ENCODE measurements at regions not wholly inside any gene's neighbourhood (a gene's known extent, or its start where the extent isn't known, plus 50 kb on each side); places are given as distances from the start of the nearest gene placed in this dataset.

DNA sequence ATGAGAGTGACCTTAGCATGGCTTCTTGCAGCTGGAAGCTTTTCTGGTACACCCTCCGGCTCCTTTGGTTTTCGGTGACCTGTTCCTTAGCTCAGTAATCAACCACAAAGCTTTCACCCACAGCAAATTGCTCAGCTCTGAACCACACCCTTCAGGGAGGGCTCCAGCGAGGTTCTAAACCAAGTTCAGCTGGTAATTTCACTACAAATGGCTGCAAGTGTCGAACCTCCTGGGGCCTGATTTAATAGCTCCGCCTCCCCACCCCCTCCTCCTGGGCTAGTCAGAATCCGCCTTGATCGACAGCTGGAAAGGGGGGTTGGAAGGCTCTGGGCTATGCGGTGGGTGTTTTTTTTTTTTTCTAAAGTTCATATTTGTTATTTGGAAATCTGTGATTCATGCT is 150.9 kb upstream of the MCTP2 start:
- Mint-ChIP-seq H3K36me3 (no peaks in the 10 kb centered on the region), H3K27me3 (no peaks in the 10 kb centered on the region), H3K27ac (no peak overlapping the region), H3K9me3 (no peaks in the 10 kb centered on the region), H3K4me1 (no peaks in the 10 kb centered on the region), H3K4me3 (no peak overlapping the region)
- no peak for ATAC-seq

DNA sequence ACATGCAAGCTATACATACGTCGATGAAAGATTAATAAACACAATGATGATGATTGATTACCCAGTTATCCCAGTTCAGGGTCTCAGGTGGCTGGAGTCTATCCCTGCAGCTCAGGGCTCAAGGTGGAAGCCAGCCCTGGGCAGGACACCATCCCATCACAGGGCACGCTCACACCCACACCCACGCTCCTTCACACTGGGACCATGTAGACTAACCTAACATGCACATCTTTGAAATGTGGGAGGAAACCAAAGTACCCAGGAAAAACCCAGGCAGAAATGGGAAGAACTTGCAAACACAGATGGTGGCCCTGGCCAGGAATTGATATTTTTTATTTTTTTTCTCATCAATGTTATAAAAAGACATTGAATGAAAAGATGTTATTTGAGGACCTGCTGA is 151.4 kb upstream of the MCTP2 start:
- Mint-ChIP-seq H3K27me3 (no peaks in the 10 kb centered on the region), H3K27ac (no peak overlapping the region), H3K4me1 (no peaks in the 10 kb centered on the region), H3K4me3 (no peak overlapping the region), H3K36me3 (no peaks in the 10 kb centered on the region), H3K9me3 (no peaks in the 10 kb centered on the region)
- no peak for ATAC-seq

DNA sequence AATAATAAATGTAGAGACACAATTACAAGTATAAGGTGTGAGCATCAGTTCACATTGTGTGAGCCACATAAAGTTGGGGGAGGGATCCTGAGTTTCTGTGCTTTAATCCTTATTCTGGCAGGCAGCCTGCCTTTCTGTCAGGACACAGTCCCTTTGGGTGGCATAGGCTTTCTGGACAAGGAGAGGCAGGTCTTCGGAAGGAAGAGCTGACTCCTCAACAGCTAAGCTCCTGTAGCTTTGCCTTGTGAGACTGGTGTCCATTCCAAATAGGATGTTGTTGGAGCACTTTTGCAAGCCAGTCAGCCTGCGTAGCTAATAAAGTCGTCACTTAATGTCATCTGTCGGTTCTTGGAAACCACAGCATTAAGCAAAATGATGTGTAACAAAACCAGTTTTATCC is 151.9 kb upstream of the MCTP2 start:
- no peak for ATAC-seq
- H3K27ac Mint-ChIP-seq, result no peak overlapping the region

DNA sequence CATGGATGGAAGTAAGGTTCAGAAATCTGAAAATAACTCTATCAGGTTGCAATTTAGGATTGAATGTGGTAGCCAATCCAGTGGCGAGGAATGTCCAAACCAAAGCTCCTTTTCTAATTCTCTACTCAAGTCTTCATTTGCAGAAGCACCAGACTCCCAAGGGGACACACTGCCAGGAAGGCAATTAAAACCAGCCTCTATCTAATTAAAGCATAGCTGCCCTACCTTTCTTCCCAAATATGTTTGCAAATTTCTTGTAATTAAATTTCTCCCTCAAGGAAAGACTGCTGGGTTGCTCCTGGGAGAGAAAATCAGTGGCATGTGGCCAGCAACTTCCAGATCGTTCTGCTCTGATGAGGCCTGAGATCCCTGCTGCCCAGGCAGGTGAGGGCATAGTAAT is 153.4 kb upstream of the MCTP2 start:
- Mint-ChIP-seq H3K4me1 (no peaks in the 10 kb centered on the region), H3K27me3 (no peaks in the 10 kb centered on the region), H3K4me3 (no peak overlapping the region), H3K9me3 (no peaks in the 10 kb centered on the region), H3K27ac (no peak overlapping the region), H3K36me3 (no peaks in the 10 kb centered on the region)
- no peak for ATAC-seq

More for the DNA sequence above, 151.9 kb upstream of the MCTP2 start:
- no peaks in the 10 kb centered on the region for H3K27me3 Mint-ChIP-seq
- H3K36me3 Mint-ChIP-seq, result no peaks in the 10 kb centered on the region
- H3K4me1 Mint-ChIP-seq, result no peaks in the 10 kb centered on the region
- H3K9me3 Mint-ChIP-seq, result no peaks in the 10 kb centered on the region
- H3K4me3 Mint-ChIP-seq, result no peak overlapping the region

DNA sequence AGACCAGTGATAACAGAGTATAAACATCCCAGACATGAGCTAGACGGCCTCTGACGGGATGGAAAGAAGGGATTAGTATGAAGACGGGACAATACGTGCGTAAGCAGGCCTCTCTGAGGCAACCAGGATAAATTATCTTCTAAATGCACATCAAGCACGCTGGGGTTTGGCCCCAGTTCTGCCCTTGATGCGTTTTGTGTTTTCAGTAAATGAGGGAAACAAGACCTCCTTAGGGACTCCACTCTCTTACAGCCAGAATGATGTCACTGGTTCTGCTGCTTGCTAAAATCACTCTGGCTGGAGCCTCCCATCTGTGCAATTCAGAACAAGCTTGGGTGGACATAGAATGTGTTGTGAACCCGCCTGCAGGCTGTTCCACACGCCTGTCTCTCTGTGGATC is 156.0 kb upstream of the MCTP2 start:
- Mint-ChIP-seq H3K4me3 (no peak overlapping the region), H3K4me1 (no peaks in the 10 kb centered on the region), H3K9me3 (no peaks in the 10 kb centered on the region), H3K27me3 (peaks cover 6% of the 10 kb centered on the region), H3K27ac (no peak overlapping the region), H3K36me3 (no peaks in the 10 kb centered on the region)
- ATAC-seq, result no peak

DNA sequence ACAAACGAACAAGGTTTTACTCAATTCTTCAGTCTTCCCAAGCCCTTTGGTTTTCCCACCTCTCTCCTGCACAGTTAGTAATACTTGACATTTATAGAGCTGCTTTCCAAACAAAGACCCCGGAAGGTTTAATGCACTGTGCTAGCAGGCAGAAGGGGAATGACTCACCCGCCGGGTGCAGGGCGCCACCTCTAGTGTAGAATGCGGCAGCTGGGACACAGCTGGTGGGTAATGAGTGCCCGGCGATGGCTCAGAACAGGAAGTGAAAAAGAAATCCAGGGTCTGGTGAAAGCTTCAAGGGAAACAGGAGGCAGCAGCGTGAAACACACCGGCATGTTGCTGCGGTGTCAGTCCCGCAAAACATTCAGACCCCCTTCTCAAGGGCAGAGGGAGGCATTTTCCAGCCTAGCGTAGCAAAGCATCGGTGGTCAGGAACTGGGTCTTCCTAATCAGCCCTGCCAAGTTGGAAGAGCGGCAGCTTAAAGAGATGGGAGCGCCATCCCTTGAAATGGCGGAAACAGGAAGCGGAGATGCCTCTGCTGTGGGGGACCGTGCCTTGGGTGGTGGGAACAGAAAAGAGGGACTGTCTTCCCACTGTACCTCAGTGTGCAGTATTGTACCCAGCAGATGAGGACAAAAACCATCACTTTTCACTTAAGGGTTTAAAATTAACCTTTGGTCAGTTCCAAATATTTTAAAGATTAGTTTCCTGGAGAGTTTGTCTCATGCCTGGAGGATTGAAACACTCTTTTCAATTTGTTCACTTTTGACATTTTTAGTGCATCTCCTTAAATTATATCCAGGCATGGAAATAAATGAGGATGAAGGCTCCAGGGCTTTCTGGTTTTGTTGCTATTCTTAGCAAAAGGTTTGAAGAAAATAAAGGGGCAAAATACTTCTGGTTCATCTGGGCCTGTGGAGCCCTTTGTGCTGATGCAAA is 160.7 kb upstream of the MCTP2 start:
- ATAC-seq, result no peak
- Mint-ChIP-seq H3K4me3 (no peak overlapping the region), H3K27ac (no peak overlapping the region), H3K4me1 (no peaks in the 10 kb centered on the region), H3K9me3 (no peaks in the 10 kb centered on the region), H3K36me3 (no peaks in the 10 kb centered on the region), H3K27me3 (peaks cover 16% of the 10 kb centered on the region)

DNA sequence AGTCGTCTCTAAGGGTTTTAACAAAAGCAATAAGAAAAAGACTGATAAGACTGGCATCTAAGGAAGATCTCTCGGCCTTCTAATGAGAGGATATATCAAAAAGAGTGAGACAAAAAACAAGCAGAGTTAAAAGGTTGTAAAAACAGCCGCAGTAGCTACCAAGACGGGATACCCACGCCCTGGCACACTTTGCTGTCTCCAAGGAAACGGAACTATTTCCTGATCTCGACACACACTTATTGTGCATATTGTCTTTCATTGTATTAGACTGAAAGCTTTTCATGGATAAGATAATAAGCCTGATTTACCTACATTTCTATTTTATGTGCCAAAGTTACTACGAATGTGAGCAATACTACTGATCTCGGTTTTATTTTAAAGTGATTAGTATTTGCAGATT is 161.5 kb upstream of the MCTP2 start:
- Mint-ChIP-seq H3K9me3 (no peaks in the 10 kb centered on the region), H3K27me3 (peaks cover 23% of the 10 kb centered on the region), H3K4me3 (no peak overlapping the region), H3K36me3 (no peaks in the 10 kb centered on the region), H3K4me1 (no peaks in the 10 kb centered on the region), H3K27ac (no peak overlapping the region)
- no peak for ATAC-seq

DNA sequence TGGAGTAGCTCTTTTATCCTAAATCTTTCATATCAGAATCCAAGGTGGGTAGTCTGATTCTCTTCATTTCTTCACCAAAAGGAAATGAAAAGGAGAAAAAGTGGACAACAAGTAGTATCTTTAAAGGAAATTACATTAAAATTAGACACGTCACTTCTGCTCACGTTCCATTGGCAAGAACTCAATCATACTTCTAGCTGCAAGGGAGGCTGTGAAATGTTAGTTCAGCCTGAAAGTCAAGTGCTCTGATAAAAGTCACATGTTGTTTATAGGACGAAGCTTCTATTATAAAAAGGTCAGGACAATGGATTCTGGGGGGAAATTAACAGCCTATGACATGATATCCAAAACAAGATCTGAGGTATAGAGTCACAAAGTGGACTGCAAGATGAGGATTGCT is 164.6 kb upstream of the MCTP2 start:
- Mint-ChIP-seq H3K27me3 (peaks cover 30% of the 10 kb centered on the region), H3K36me3 (no peaks in the 10 kb centered on the region), H3K27ac (no peak overlapping the region), H3K4me3 (no peak overlapping the region), H3K4me1 (no peaks in the 10 kb centered on the region), H3K9me3 (no peaks in the 10 kb centered on the region)
- no peak for ATAC-seq

DNA sequence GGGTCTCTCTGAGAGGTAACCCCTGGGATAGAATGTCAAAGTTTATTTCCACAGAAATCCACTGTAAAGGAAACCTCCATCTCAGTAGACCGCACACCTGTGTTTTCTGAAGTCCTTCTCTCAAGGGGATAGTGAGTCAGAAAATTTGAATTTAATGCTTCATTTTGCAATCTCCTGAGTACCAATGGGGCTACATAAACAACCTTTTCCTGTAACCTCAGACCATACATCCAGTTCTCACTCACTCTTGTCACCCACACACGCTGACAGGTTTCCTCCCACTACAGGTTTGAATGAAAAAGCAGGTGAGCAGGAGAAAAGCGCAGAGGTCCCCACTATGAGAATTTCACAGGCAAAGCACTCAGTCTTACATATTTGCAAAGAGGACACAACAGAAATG is 165.3 kb upstream of the MCTP2 start:
- Mint-ChIP-seq H3K27ac (no peak overlapping the region), H3K4me3 (no peak overlapping the region), H3K27me3 (peaks cover 30% of the 10 kb centered on the region), H3K36me3 (no peaks in the 10 kb centered on the region), H3K9me3 (no peaks in the 10 kb centered on the region), H3K4me1 (no peaks in the 10 kb centered on the region)
- no peak for ATAC-seq

DNA sequence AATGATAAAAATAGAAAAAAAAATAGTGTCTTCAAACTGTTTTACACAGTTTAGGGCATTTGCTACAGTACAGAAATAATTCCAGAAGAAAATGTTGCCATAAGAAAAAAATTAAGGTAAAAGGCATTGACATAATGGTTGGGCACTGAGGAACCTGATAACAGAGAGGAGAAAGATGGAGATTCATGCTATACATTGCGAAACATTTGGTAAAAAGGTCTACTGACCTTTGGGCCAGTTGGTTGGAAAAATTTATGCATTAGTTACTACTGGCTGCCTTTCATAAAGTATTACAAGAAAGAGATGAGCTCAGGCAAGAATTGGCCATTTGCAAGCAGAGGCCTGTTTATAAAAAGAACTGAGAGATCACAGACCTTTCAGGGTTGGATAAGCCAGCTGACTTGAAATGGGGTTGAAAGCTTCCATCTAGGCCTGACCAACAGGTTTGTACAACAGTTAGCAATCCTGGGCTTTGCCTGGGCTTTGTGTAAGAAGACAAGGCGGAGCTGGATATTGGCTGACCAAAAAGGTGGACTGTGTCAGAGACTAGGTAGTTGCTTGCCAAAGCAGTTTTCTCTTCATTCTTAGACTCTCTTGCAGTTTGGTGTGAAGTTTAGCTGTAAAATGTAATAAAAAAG is 166.6 kb upstream of the MCTP2 start:
- H3K27me3 Mint-ChIP-seq, result peaks cover 20% of the 10 kb centered on the region
- no peaks in the 10 kb centered on the region for H3K36me3 Mint-ChIP-seq
- no peaks in the 10 kb centered on the region for H3K4me1 Mint-ChIP-seq
- no peaks in the 10 kb centered on the region for H3K9me3 Mint-ChIP-seq
- H3K4me3 Mint-ChIP-seq, result no peak overlapping the region
- ATAC-seq, result no peak
- no peak overlapping the region for H3K27ac Mint-ChIP-seq

DNA sequence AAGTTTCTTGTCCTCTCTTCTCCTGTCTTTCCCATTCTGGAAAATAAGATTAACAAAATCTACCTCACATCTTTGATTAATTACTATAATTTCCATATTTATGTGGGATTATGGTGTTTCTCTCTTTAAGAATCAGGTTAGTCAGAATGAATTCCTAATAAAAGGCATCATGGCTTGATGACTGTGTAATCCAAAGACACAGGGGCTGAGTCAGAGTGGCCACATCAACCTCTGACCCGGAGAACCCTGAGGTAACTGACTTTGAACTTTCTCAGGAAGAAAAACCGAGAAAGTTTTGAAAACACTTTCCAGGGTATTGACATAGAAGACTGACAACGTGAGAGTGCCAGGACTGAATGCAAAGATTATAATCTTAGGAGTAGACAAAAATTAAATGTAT is 170.3 kb upstream of the MCTP2 start:
- Mint-ChIP-seq H3K27me3 (peaks cover 19% of the 10 kb centered on the region), H3K9me3 (no peaks in the 10 kb centered on the region), H3K27ac (no peak overlapping the region), H3K4me1 (no peaks in the 10 kb centered on the region), H3K4me3 (no peak overlapping the region), H3K36me3 (no peaks in the 10 kb centered on the region)
- ATAC-seq, result no peak

DNA sequence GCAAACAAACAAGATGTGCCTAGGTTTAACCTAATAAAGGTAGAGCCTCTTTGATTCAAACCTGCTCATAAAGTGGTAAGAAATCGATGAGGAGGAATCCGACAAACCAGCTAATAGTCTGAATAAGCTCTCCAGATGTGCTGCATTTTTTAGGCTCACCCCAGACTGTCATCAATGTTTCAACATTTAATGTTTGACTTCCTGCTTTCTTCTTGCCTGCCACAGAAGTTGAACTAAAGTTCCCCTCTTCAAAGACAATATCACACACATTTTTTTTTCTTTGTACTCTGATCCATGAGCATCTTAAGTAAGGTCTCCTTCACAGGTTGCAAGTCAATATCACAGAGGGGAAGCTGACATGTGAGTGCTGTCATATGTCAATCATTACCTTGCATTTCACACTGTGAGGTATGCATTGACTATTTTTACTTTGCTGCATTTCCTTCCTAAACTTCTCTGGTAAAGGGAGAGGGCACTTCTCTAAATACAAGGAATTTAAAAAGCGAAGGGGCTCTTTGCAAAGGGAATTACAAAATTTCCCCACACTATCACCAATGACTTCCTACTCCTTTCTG is 172.3 kb upstream of the MCTP2 start:
- peaks cover 4% of the 10 kb centered on the region for H3K9me3 Mint-ChIP-seq
- H3K27me3 Mint-ChIP-seq, result no peaks in the 10 kb centered on the region
- no peaks in the 10 kb centered on the region for H3K4me1 Mint-ChIP-seq
- no peak overlapping the region for H3K4me3 Mint-ChIP-seq
- ATAC-seq, result no peak
- no peak overlapping the region for H3K27ac Mint-ChIP-seq
- H3K36me3 Mint-ChIP-seq, result no peaks in the 10 kb centered on the region

DNA sequence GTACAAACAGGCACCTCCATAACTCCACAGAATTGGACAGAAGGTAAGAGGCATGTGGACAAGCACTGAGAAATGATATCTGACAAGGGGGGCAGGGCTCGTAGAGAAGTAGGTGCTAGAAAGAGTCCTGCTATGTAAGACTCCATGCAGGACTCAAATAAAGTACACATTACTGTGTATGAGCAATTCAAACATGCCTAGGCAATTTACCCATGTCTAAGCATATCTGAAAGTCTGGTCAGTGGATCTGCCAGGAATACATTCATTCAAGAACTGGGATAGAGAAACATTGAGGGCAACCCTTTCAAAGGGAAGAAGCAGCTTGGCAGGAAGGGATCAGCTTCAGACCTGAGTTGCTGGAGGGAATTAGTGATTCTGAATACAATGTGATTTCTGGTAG is 174.1 kb upstream of the MCTP2 start:
- no peak overlapping the region for H3K4me3 Mint-ChIP-seq
- no peaks in the 10 kb centered on the region for H3K4me1 Mint-ChIP-seq
- ATAC-seq, result no peak
- no peaks in the 10 kb centered on the region for H3K27me3 Mint-ChIP-seq
- H3K36me3 Mint-ChIP-seq, result no peaks in the 10 kb centered on the region
- no peak overlapping the region for H3K27ac Mint-ChIP-seq
- peaks cover 8% of the 10 kb centered on the region for H3K9me3 Mint-ChIP-seq

DNA sequence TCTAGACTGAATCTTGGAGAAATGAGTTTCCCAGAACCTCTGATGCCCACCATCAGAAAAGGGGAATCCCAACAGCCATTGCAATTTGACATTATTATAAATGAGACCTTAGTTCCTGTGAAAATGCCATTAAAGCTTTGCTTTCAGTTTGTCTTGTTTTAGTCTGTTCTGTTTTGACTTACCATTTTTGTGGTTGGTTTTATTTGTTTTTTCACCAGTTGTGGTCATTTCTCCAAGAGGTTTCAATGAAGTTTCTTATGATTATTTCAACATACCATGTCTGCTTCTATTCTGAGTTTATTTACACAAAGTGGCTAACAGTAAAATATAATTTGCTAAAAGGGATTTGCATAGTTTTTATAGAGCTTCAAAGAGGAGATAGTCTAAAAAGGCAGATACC is 175.0 kb upstream of the MCTP2 start:
- H3K4me3 Mint-ChIP-seq, result no peak overlapping the region
- peaks cover 8% of the 10 kb centered on the region for H3K9me3 Mint-ChIP-seq
- H3K27me3 Mint-ChIP-seq, result no peaks in the 10 kb centered on the region
- no peak for ATAC-seq
- H3K36me3 Mint-ChIP-seq, result no peaks in the 10 kb centered on the region
- no peaks in the 10 kb centered on the region for H3K4me1 Mint-ChIP-seq
- H3K27ac Mint-ChIP-seq, result no peak overlapping the region

DNA sequence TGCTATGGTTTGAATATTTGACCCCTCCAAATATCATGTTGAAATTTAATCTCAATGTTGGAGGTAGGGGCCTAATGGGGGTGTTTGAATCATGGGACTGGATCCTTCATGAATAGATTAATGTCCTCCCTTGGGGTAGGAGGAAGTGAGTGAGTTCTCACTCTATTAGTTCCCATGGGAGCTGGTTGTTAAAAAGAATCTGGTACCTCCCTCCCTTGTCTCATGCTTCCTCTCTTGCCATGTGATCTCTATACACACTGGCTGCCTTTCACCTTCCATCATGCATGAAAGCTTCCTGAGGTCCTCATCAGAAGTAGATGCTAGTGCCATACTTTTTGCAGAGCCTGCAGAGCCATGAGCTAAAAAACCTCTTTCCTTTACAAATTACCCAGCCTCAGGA is 177.7 kb upstream of the MCTP2 start:
- Mint-ChIP-seq H3K4me1 (no peaks in the 10 kb centered on the region), H3K27me3 (no peaks in the 10 kb centered on the region), H3K4me3 (no peak overlapping the region), H3K9me3 (peaks cover 8% of the 10 kb centered on the region), H3K27ac (no peak overlapping the region), H3K36me3 (no peaks in the 10 kb centered on the region)
- peak; percentile 45 for ATAC-seq

DNA sequence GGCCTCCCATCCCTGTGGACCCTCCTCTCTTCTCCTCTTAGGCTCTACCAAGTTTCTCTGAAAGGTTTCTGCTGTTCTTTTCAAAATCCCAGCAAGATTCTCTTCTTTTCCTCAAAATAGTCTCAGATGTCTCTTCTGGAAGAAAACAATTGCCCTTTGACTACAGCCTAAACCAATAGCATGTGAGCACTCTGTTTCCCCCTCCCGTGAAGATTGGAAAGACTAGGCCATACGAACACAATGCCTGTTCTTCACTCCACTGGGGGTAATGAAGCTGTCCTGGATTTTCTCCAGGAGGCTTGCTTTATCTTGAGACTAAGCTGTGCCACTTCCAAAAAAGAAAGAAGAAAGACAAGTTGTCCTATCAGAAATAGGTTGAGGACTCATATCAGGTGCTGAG is 178.7 kb upstream of the MCTP2 start:
- peaks cover 8% of the 10 kb centered on the region for H3K9me3 Mint-ChIP-seq
- no peaks in the 10 kb centered on the region for H3K27me3 Mint-ChIP-seq
- no peak for ATAC-seq

More for the DNA sequence above, 178.7 kb upstream of the MCTP2 start:
- Mint-ChIP-seq H3K4me3 (no peak overlapping the region), H3K4me1 (no peaks in the 10 kb centered on the region), H3K27ac (no peak overlapping the region), H3K36me3 (no peaks in the 10 kb centered on the region)

All from stimulated activated memory B cell treated with anti-CD40 and anti-IgM and Interleukin-4, amounts not matched to agents 10 μg/mL and 1 μg/mL and 100 μg/mL, for 72 hours (primary cell).